Nephron (organoid): ENCODE measurements at regions not wholly inside any gene's neighbourhood (a gene's known extent, or its start where the extent isn't known, plus 50 kb on each side); places are given as distances from the start of the nearest gene placed in this dataset.
"Not testable (repeated sequence)": the region's sequence is repeated elsewhere in the genome, so short reads cannot be mapped to it uniquely, and the experiment has no call there.

Source experiments
- H3K27ac Mint-ChIP-seq, 3 experiments: 2 replicates each; pipeline ENCODE4 v1.8.0; 2020; ENCODE audit warnings: mixed read lengths in 3 of 3, mild to moderate bottlenecking in 2 of 3, moderate library complexity in 1 of 3
- H3K27me3 Mint-ChIP-seq: 2 replicates; pipeline ENCODE4 v1.8.0; 2021; ENCODE audit warnings: low read depth, mild to moderate bottlenecking, moderate library complexity, mixed read lengths
- H3K36me3 Mint-ChIP-seq: 2 replicates; pipeline ENCODE4 v1.8.0; 2020; ENCODE audit warnings: low read depth, mixed read lengths
- H3K4me1 Mint-ChIP-seq: 2 replicates; pipeline ENCODE4 v1.8.0; 2020; ENCODE audit warnings: mixed read lengths
- H3K4me3 Mint-ChIP-seq, 3 experiments: 2 replicates each; pipeline ENCODE4 v1.8.0; 2020; ENCODE audit warnings: mild to moderate bottlenecking in 3 of 3, mixed read lengths in 3 of 3, moderate library complexity in 2 of 3
- H3K9me3 Mint-ChIP-seq: 2 replicates; pipeline ENCODE4 v1.8.0; 2020; ENCODE audit warnings: mixed read lengths
- TF ChIP-seq, protein P1 (sequence below), 3 experiments: fragments of 200-600 bp; sonication (generic); IDR thresholded peaks; one replicate each; pipeline ENCODE4 v1.5.0; 2021; ENCODE audit warnings: antibody characterized with exemption in 3 of 3; ENCODE audit not compliant: unreplicated experiment in 3 of 3

- Mint-ChIP-seq H3K27ac (peak overlapping the region in 1 of 3 experiments; percentile 13), H3K4me1 (no peaks in the 10 kb centered on the region), H3K9me3 (no peaks in the 10 kb centered on the region), H3K36me3 (no peaks in the 10 kb centered on the region), H3K4me3 (no peak overlapping the region), H3K27me3 (no peaks in the 10 kb centered on the region)
- TF ChIP-seq, protein P1, sequence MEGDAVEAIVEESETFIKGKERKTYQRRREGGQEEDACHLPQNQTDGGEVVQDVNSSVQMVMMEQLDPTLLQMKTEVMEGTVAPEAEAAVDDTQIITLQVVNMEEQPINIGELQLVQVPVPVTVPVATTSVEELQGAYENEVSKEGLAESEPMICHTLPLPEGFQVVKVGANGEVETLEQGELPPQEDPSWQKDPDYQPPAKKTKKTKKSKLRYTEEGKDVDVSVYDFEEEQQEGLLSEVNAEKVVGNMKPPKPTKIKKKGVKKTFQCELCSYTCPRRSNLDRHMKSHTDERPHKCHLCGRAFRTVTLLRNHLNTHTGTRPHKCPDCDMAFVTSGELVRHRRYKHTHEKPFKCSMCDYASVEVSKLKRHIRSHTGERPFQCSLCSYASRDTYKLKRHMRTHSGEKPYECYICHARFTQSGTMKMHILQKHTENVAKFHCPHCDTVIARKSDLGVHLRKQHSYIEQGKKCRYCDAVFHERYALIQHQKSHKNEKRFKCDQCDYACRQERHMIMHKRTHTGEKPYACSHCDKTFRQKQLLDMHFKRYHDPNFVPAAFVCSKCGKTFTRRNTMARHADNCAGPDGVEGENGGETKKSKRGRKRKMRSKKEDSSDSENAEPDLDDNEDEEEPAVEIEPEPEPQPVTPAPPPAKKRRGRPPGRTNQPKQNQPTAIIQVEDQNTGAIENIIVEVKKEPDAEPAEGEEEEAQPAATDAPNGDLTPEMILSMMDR (IDR thresholded peaks at IDR 0.05; ENCODE audit: unreplicated experiment in 3 of 3) = no peak
Observed at GRCh38 chr7:12025246-12025645, 185.8 kb upstream of the TMEM106B start.

DNA sequence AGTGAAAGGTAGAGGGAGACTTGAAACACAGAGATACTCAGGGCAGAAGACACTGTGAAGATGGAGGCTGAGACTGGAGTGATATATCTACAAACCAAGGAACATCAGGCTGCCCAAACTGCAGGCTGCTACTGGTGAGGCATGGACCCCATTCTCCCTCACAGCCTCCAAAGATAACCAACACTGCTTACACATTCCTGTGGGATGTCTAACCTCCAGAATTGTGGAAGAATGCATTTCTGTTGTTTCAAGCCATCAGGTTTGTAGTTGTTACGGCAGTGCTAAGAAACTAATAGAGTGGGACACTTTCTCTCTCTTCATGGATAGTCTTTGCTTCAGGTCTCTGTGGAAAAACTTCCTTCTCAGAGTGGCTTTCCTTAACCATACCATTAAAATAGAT is 182.6 kb upstream of the TMEM106B start:
- Mint-ChIP-seq H3K4me3 (no peak overlapping the region), H3K27ac (no peak overlapping the region), H3K27me3 (no peaks in the 10 kb centered on the region), H3K9me3 (no peaks in the 10 kb centered on the region), H3K36me3 (no peaks in the 10 kb centered on the region), H3K4me1 (no peaks in the 10 kb centered on the region)
- TF ChIP-seq, protein P1 (IDR thresholded peaks at IDR 0.05; ENCODE audit: unreplicated experiment in 3 of 3) = no peak

DNA sequence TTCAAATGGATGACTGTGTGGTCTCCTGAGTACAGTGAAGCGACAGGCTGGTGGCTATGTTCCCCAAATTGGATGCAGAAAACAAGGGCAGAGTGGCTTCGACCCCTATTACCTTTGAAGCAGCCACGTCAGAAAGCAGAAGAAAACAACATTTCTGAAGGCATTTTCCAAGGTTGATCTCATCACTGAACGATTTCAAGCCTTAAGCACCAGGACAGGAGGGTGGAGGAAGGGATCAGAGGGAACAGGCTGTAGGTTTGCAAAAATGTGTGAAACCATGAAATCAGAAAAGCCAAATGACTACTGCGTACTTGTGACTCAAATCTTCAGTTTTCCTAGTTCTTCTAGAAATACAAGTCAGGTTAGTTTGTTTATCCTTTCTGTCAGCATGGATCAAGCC is 181.0 kb upstream of the TMEM106B start:
- H3K36me3 Mint-ChIP-seq = no peaks in the 10 kb centered on the region

GRCh38 chr7:12031186-12031585 is 179.9 kb upstream of the TMEM106B start:
- H3K4me1 Mint-ChIP-seq = no peaks in the 10 kb centered on the region
- no peak overlapping the region for H3K4me3 Mint-ChIP-seq
- no peak overlapping the region for H3K27ac Mint-ChIP-seq
- TF ChIP-seq, protein P1 (IDR thresholded peaks at IDR 0.05; ENCODE audit: unreplicated experiment in 3 of 3) = no peak
- H3K36me3 Mint-ChIP-seq = no peaks in the 10 kb centered on the region
- H3K9me3 Mint-ChIP-seq = no peaks in the 10 kb centered on the region
- no peaks in the 10 kb centered on the region for H3K27me3 Mint-ChIP-seq

More for the DNA sequence above, 181.0 kb upstream of the TMEM106B start:
- H3K4me3 Mint-ChIP-seq = no peak overlapping the region
- no peak overlapping the region for H3K27ac Mint-ChIP-seq
- H3K9me3 Mint-ChIP-seq = no peaks in the 10 kb centered on the region
- no peaks in the 10 kb centered on the region for H3K27me3 Mint-ChIP-seq
- H3K4me1 Mint-ChIP-seq = no peaks in the 10 kb centered on the region
- TF ChIP-seq, protein P1 (IDR thresholded peaks at IDR 0.05; ENCODE audit: unreplicated experiment in 3 of 3) = no peak

- Mint-ChIP-seq H3K4me1 (no peaks in the 10 kb centered on the region), H3K27me3 (no peaks in the 10 kb centered on the region), H3K4me3 (no peak overlapping the region), H3K9me3 (no peaks in the 10 kb centered on the region), H3K27ac (peak overlapping the region in 1 of 3 experiments; percentile 12), H3K36me3 (no peaks in the 10 kb centered on the region)
- TF ChIP-seq, protein P1 (IDR thresholded peaks at IDR 0.05; ENCODE audit: unreplicated experiment in 3 of 3) = no peak
Observed at GRCh38 chr7:12031638-12032037, 179.5 kb upstream of the TMEM106B start.

DNA sequence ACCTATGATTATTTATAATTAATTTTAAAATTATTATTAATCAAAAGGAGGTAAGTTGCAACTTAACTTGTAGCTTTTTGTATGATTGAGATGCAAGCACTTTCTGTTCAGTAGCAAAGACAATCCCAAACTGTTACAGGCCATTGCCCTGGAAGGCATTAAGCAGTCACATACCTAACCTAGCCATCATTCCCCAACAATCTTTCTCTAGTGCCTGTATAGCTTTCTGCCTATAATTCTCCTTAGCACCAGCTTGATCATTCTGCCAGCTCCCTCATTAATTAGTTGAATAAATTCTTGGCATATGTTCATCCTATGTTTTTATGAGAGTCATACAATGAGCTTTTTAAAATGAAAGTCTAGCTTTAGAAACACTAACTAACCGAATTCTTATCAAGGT is 178.9 kb upstream of the TMEM106B start:
- no peaks in the 10 kb centered on the region for H3K36me3 Mint-ChIP-seq
- H3K27ac Mint-ChIP-seq = no peak overlapping the region
- H3K9me3 Mint-ChIP-seq = no peaks in the 10 kb centered on the region
- no peak overlapping the region for H3K4me3 Mint-ChIP-seq
- TF ChIP-seq, protein P1 (IDR thresholded peaks at IDR 0.05; ENCODE audit: unreplicated experiment in 3 of 3) = no peak
- H3K4me1 Mint-ChIP-seq = no peaks in the 10 kb centered on the region
- H3K27me3 Mint-ChIP-seq = no peaks in the 10 kb centered on the region

- H3K9me3 Mint-ChIP-seq, H3K4me1 Mint-ChIP-seq, H3K27ac Mint-ChIP-seq, H3K4me3 Mint-ChIP-seq, H3K27me3 Mint-ChIP-seq, H3K36me3 Mint-ChIP-seq: not testable (repeated sequence)
Observed at GRCh38 chr7:12043457-12043856, 167.6 kb upstream of the TMEM106B start.
